ENCODE measurements at regions not wholly inside any gene's neighbourhood (a gene's known extent, or its start where the extent isn't known, plus 50 kb on each side); places are given as distances from the start of the nearest gene placed in this dataset.

GRCh38 chr9:30198463-30199309, 2185.8 kb upstream of the ACO1 start:
- TF ChIP-seq CTCF (IDR thresholded peaks at IDR 0.05; ENCODE audit: low read depth, low read length, poor library complexity, severe bottlenecking) (no peak), EZH2phosphoT487 (IDR thresholded peaks at IDR 0.05; ENCODE audit: borderline replicate concordance, low read length) (no peak)

Data from DOHH2 (cell line).